Suprapubic skin (tissue), 4 donors: ENCODE measurements at regions not wholly inside any gene's neighbourhood (a gene's known extent, or its start where the extent isn't known, plus 50 kb on each side); places are given as distances from the start of the nearest gene placed in this dataset.

Experiments used
- DNase-seq, 2 donors: peaks; one replicate each; pipeline ENCODE4 v3.0.0-alpha.2; 2019; ENCODE audit warnings: low spot score in 2 of 2
- H3K27ac ChIP-seq: fragments of 200-600 bp; sonication (generic); one replicate; pipeline ENCODE4 v1.5.1; 2019
- H3K27me3 ChIP-seq: fragments of 200-600 bp; sonication (generic); one replicate; pipeline ENCODE4 v1.5.1; 2019
- H3K36me3 ChIP-seq: fragments of 200-600 bp; sonication (generic); one replicate; pipeline ENCODE4 v1.5.1; 2019
- H3K4me1 ChIP-seq: fragments of 200-600 bp; sonication (generic); one replicate; pipeline ENCODE4 v1.5.1; 2019
- H3K4me3 ChIP-seq: fragments of 200-600 bp; sonication (generic); one replicate; pipeline ENCODE4 v1.5.1; 2019; ENCODE audit warnings: mild to moderate bottlenecking
- H3K9me3 ChIP-seq: fragments of 200-600 bp; sonication (generic); one replicate; pipeline ENCODE4 v1.5.1; 2019
- CTCF ChIP-seq, 2 donors: fragments of 200-600 bp in 1 of 2; fragments of 450-650 bp in 1 of 2; sonication (generic) in 1 of 2; IDR thresholded peaks; one replicate each; pipeline ENCODE4 v1.5.1; 2016 to 2019; ENCODE audit warnings: antibody characterized with exemption in 2 of 2, mild to moderate bottlenecking in 1 of 2, moderate library complexity in 1 of 2
- EP300 ChIP-seq: sonication (generic); formaldehyde crosslinking; IDR thresholded peaks from one replicate; pipeline ENCODE4 v1.6.1; 2017; ENCODE audit warnings: antibody characterized with exemption
- POLR2A ChIP-seq, 2 donors: fragments of 450-650 bp; IDR thresholded peaks; one replicate each; pipeline ENCODE4 v1.6.1; 2017; ENCODE audit warnings: antibody characterized with exemption in 2 of 2, mild to moderate bottlenecking in 2 of 2, moderate library complexity in 2 of 2
- POLR2AphosphoS5 ChIP-seq, 3 donors: sonication (generic); formaldehyde crosslinking; IDR thresholded peaks; one replicate each; pipeline ENCODE4 v1.6.1; 2017; ENCODE audit warnings: antibody characterized with exemption in 3 of 3
- WGBS: methylation state at CpG from one replicate; pipeline ENCODE4 v1.1.5; 2018; 5-methylcytosine and 5-hydroxymethylcytosine counted together

- no peak for DNase-seq
- no peak overlapping the region for H3K27ac ChIP-seq
- WGBS = 87% methylated on average over 5 of the region's 5 CpGs
- TF ChIP-seq POLR2A (IDR thresholded peaks at IDR 0.05) (no peak), EP300 (no peak), POLR2AphosphoS5 (IDR thresholded peaks at IDR 0.05) (no peak), CTCF (IDR thresholded peaks at IDR 0.05) (no peak)
- no peak overlapping the region for H3K4me3 ChIP-seq
- no peaks in the 10 kb centered on the region for H3K4me1 ChIP-seq
- no peaks in the 10 kb centered on the region for H3K36me3 ChIP-seq
- H3K9me3 ChIP-seq = no peaks in the 10 kb centered on the region
- H3K27me3 ChIP-seq = no peaks in the 10 kb centered on the region
These were observed 162.0 kb upstream of the PRPS1L1 start for GRCh38 chr7:18189500-18190126.

GRCh38 chr7:18191341-18191740, 163.7 kb upstream of the PRPS1L1 start:
- Histone ChIP-seq H3K36me3 (no peaks in the 10 kb centered on the region), H3K4me1 (no peaks in the 10 kb centered on the region), H3K27me3 (no peaks in the 10 kb centered on the region), H3K9me3 (no peaks in the 10 kb centered on the region), H3K4me3 (no peak overlapping the region), H3K27ac (no peak overlapping the region)
- 20% methylated on average over 2 of the region's 2 CpGs for WGBS
- no peak for TF ChIP-seq EP300
- TF ChIP-seq POLR2A (IDR thresholded peaks at IDR 0.05) = no peak
- TF ChIP-seq POLR2AphosphoS5 (IDR thresholded peaks at IDR 0.05) = no peak
- TF ChIP-seq CTCF (IDR thresholded peaks at IDR 0.05) = no peak
- DNase-seq = no peak

- no peak overlapping the region for H3K27ac ChIP-seq
- DNase-seq = no peak
- H3K27me3 ChIP-seq = no peaks in the 10 kb centered on the region
- TF ChIP-seq POLR2A (IDR thresholded peaks at IDR 0.05) (no peak), POLR2AphosphoS5 (IDR thresholded peaks at IDR 0.05) (no peak), EP300 (no peak), CTCF (IDR thresholded peaks at IDR 0.05) (no peak)
- H3K36me3 ChIP-seq = no peaks in the 10 kb centered on the region
- no peak overlapping the region for H3K4me3 ChIP-seq
- 84% methylated on average over 8 of the region's 8 CpGs for WGBS
- no peaks in the 10 kb centered on the region for H3K4me1 ChIP-seq
- no peaks in the 10 kb centered on the region for H3K9me3 ChIP-seq
These were observed 164.4 kb upstream of the PRPS1L1 start for GRCh38 chr7:18191862-18192625.

- TF ChIP-seq POLR2A (IDR thresholded peaks at IDR 0.05) = no peak
- no peak for TF ChIP-seq POLR2AphosphoS5 (IDR thresholded peaks at IDR 0.05)
- no peak for TF ChIP-seq EP300
- no peak for TF ChIP-seq CTCF (IDR thresholded peaks at IDR 0.05)
- H3K9me3 ChIP-seq = no peaks in the 10 kb centered on the region
- no peaks in the 10 kb centered on the region for H3K4me1 ChIP-seq
- DNase-seq = no peak
- H3K36me3 ChIP-seq = no peaks in the 10 kb centered on the region
- no peak overlapping the region for H3K4me3 ChIP-seq
- H3K27ac ChIP-seq = no peak overlapping the region
- no peaks in the 10 kb centered on the region for H3K27me3 ChIP-seq
These were observed 167.0 kb upstream of the PRPS1L1 start for GRCh38 chr7:18194616-18195015.

- 93% methylated on average over 3 of the region's 3 CpGs for WGBS
- TF ChIP-seq POLR2A (IDR thresholded peaks at IDR 0.05) (no peak), POLR2AphosphoS5 (IDR thresholded peaks at IDR 0.05) (no peak), EP300 (no peak), CTCF (IDR thresholded peaks at IDR 0.05) (no peak)
- H3K27me3 ChIP-seq = no peaks in the 10 kb centered on the region
- H3K27ac ChIP-seq = no peak overlapping the region
- no peak overlapping the region for H3K4me3 ChIP-seq
- no peak for DNase-seq
- no peaks in the 10 kb centered on the region for H3K4me1 ChIP-seq
- no peaks in the 10 kb centered on the region for H3K36me3 ChIP-seq
- H3K9me3 ChIP-seq = no peaks in the 10 kb centered on the region
These were observed 169.0 kb upstream of the PRPS1L1 start for GRCh38 chr7:18196638-18197037.
